ENCODE measurements at regions not wholly inside any gene's neighbourhood (a gene's known extent, or its start where the extent isn't known, plus 50 kb on each side); places are given as distances from the start of the nearest gene placed in this dataset.
"Not testable (repeated sequence)": the region's sequence is repeated elsewhere in the genome, so short reads cannot be mapped to it uniquely, and the experiment has no call there.

DNA sequence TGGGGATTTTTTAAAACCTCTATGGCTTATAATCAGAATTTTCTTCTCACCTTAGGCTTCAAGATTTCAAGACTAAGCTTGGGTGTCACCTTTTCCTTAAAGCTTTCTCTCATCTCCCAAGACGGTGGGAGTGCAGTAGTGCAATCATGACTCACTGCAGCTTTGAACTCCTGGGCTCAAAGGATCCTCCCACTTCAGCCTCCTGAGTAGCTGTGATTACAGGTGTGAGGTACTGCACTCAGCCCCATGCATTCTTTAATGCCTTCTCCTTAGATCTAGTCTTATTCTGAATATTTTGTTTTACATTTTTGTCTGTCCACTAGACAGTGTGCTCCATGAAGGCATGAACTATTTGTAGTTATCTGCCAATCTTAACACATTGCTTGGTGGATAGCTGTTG is 55.7 kb upstream of the FAT3 start:
- DNase-seq, result no peak

DNA sequence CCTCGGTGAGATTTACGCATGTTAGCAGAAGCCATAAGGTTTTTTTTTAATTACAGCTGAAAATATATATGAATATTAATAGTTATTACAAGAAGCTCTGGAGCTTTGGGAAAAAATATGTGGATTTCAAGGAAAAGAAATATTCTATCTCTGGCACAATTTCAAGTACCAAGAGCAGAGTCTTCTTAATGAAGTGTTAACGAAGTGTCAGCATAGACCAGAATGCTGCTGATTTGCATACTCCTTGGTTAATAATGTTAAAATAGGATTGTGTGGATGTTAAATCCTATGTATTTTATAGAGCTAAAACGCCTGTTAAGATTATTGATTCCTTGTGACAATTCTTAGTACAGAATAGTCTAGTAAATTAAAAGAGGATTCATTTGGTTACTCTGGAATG is 57.0 kb upstream of the FAT3 start:
- no peak for DNase-seq

DNA sequence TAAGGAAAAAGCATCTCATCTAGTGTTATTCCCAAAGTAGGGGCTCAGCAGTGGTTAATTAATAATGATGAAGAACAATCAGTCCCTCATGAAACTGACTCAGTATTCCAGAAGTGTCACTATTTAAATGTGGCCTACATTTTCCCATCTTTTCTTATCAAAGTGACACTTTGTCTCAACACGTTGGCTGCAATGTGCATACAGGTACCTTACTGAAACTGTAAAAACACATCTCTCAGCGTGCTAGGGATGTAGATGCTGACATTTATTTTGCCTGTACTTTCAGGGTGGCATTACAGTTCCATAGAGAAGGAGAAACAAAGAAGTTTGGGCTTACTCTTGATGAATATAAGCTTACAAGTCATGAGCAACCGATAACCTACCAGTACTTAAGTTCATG is 58.3 kb upstream of the FAT3 start:
- DNase-seq, result no peak

DNA sequence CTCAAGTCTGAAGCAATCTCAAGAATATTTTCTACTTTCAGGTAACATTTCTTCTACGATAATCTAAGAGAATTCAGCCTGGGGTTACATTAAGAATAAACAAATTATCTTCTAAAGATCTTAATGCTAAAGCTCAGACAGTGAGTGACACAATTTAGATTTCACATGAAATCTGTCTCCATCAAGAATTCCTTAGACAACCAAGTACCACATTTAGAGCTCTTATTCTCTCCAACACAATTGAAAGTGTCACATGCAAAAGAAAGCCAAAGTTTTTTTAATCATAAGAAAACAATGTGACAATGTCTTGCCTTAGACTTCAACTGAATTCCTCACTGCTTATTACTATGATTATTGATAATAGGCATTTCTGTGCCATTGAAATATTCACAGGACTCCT is 60.7 kb upstream of the FAT3 start:
- DNase-seq, result no peak

DNA sequence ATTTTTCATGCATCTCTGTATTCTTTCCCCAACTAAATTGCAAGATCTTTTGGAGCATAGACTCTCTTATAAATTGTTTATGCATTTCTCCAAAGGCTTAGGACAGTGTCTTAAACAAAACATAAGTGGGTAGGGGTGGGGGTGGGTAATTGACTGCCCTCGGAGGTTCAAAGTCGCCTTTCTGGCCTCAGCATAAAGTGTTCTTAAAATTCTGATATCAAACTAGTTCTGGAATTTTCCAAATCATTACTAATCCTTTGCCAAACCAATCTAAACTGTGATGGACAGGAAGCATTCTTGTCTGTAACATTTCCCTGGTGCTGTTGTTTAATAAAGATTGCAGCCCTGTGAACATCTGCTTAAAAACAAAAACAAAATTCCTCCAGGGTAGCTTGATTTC is 61.8 kb upstream of the FAT3 start:
- DNase-seq, result no peak

DNA sequence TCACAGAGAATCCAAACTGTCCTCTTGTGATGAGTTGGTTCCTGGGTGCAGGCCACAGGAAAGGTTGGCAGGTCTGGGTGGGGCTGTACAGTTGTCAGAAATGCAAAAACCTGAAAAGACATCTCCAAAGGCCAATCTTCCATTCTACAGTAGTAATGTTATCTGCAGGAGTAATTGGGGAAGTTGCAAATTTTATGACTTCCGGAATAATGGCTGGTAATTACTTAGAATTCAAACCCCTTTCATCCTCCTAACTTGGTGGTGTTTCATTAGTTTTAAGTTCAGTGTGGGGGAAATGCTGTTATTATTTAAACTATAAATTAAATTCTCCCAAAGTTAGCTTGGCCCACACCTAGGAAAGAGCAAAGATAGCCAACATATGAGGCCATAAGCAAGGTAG is 64.7 kb upstream of the FAT3 start:
- DNase-seq, result no peak

DNA sequence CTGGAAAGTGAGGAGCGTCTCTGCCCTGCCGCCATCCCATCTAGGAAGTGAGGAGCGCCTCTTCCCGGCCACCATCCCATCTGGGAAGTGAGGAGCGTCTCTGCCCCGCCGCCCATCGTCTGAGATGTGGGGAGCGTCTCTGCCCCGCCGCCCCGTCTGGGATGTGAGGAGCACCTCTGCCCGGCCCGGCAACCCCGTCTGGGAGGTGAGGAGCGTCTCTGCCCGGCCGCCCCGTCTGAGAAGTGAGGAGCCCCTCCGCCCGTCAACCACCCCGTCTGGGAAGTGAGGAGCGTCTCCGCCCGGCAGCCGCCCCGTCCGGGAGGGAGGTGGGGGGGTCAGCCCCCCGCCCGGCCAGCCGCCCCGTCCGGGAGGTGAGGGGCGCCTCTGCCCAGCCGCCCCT is 67.2 kb upstream of the FAT3 start:
- DNase-seq, result not testable (repeated sequence)

GRCh38 chr11:92154611-92155010 is 70.0 kb upstream of the FAT3 start:
- DNase-seq, result no peak

GRCh38 chr11:92154110-92154509 is 70.5 kb upstream of the FAT3 start:
- DNase-seq, result no peak

GRCh38 chr11:92153542-92153941 is 71.1 kb upstream of the FAT3 start:
- no peak for DNase-seq

- DNase-seq, result no peak
Measured at GRCh38 chr11:92152245-92152644, 72.4 kb upstream of the FAT3 start.

GRCh38 chr11:92149996-92150395 is 74.6 kb upstream of the FAT3 start:
- no peak for DNase-seq

GRCh38 chr11:92141725-92142124 is 82.9 kb upstream of the FAT3 start:
- no peak for DNase-seq

DNA sequence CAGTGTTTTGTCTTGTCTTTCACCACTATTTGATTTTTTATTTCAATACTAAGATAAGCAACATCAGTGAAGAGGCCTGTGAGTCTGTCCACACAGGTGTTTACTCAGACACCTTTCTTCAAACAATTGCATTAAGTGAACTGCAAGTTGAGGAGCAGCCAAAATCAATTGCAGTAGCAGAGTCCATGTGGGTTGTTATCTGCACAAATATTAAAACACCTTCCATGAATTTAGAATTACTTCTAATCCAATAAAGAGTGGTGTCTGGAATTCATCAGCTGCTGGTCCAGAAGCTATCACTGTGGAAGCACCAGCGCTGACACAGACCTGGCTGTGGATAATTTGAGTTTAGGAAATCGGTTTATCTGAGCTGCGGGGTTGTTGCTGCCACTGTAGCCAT is 83.5 kb upstream of the FAT3 start:
- no peak for DNase-seq

DNA sequence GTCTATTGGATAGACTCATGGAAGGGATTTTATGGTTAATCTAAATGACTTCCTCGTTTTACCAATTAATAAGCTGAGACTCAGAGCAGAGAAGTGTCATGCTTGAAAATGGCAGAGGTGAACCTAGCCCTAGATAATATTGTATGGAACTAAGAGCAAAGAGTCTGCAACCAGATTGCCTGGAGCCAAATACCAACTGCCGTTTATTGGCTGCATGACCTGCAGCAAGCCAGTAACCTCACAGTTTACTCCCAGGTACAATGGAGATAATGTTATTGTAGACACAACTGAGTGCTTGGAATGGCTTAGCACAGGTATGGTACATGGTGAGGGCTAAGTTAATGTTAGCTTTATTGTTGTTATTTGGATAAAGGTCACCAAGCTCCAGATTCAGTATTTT is 84.6 kb upstream of the FAT3 start:
- DNase-seq, result no peak

- DNase-seq, result no peak
Measured at GRCh38 chr11:92138296-92138695, 86.3 kb upstream of the FAT3 start.

GRCh38 chr11:92137747-92138146 is 86.9 kb upstream of the FAT3 start:
- no peak for DNase-seq

- DNase-seq, result no peak
Measured at GRCh38 chr11:92136797-92137196, 87.8 kb upstream of the FAT3 start.

DNA sequence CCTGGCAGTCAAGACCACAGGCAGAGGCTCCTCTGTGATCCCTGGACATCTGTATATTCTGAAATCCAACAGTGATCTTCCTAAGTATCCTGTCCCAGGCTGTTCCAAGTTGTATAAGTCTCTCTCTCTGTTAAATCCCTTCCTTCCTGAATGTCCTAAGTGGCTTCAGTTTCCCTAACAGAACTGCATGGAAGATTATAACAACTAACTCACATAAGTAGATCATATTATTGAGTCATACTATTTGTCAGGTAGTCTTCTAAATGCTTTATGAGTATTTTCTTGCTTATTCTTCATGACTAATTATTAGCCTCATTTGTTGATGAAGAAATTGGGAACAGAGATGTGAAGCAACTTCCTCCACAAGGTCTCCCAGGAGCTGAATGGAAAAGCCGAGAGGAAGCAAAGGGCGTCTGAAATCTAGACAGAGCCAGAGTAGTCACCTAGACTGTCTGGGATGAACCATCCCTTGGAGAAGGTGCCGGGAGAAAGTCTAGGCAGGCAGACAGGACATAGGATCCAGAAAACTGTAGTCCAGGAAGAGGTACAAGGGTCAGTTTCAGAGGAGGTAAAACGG is 93.2 kb upstream of the FAT3 start:
- DNase-seq, result no peak

GRCh38 chr11:92130421-92130831 is 94.2 kb upstream of the FAT3 start:
- DNase-seq, result no peak

DNA sequence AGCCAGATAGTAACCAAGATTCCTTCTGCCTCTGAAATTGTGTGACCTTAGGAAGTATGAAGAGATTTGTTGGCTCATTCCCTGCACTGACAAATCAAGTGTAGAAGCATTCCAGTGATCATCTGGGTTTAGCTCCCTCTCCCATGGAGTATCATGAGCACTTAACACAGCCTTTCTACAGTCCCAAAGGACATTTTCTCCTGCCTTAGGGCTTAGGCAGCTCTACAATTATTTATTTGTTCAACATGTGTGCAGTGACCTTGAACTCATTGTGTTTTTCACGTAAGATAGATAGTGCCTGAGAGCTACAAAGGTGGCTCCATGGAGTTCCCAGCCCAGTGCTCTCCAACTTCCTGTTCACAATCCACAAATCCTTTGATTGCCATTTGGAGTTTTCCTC is 94.8 kb upstream of the FAT3 start:
- DNase-seq, result no peak

DNA sequence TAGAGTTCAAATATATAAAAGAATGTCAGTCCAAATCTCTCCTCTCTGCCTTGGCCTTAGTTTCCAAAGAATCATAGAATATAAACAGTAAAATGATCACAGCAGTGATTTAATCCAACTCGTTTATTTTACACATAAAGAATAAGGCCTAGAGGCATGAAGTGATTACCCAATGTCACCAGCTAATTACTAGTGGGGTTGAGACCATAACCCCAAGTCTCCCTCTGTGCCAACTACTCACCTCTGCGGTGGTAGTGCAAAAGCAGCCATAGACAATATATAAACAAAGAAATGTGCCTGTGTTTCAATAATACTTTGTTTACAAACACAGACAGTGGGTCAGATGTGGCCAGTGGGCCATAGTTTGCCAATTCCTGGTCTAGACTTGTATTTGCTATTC is 96.6 kb upstream of the FAT3 start:
- no peak for DNase-seq

DNA sequence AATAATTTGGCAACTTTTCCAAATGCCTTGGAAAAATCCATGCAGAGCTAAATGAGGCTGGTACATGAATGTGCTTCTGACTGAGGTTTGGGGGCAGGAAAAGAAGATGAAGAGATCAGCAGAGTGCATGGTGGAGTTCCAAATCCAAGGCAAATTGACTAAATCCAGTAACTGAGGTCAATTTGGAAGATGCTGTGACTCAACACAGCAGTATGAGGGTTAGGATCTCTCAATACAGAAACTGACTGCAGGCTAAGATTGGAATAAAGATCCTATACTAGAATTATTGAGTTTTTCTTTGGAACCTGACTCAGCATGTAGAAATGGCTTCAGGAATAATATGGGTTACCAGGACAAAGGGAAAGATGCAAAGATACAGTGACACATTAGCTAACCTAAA is 99.3 kb upstream of the FAT3 start:
- no peak for DNase-seq

- no peak for DNase-seq
Measured at GRCh38 chr11:92123540-92123939, 101.1 kb upstream of the FAT3 start.

DNA sequence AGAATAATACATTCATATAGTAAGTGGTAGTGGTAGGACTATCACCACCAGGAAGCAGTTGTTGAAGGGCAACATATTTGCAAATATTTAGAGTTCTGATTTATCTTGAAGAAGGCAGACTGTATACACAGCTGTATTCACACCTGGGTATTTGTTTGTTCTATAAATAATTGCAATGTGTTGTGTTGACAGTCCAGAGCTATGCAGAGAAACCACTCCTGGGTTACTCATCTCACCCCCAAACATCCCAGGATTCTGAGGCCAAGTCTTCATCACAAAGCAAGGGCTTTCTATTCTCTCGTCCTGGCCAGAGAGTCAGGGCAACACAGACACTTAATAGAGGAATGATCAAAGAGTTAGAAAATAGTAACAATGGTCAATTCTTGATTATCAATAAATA is 102.1 kb upstream of the FAT3 start:
- DNase-seq, result peak; percentile 52

DNA sequence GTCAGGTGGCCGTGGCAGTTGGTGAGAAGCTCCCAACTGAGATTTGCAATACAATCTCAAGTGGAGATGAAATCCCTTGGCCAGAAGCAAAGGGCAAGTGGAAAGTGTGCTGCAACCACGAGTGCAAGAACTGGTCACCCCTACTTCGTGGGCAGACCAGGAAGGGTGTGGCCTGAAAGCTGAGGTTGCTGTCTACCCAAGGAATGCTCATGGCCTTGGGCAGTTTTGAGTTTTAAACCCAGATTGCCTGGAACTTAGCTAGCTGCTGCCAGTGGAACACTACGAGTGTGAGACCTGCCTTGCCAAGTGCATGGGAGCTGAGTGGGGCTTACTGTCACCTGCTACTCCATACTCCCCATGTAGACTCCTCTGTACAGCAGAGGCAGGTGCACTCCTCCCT is 113.3 kb upstream of the FAT3 start:
- DNase-seq, result no peak
